Neural progenitor cell (in vitro differentiated cells): ENCODE measurements at regions not wholly inside any gene's neighbourhood (a gene's known extent, or its start where the extent isn't known, plus 50 kb on each side); places are given as distances from the start of the nearest gene placed in this dataset.

Source experiments
- DNase-seq: peaks from one replicate; pipeline ENCODE4 v3.0.0-alpha.2; 2016; ENCODE audit warnings: low spot score
- H2AFZ ChIP-seq: fragments of 200-600 bp; sonication (generic); replicated peaks from 2 replicates; pipeline ENCODE4 v1.6.1; 2016; ENCODE audit warnings: antibody characterized with exemption
- H3F3A ChIP-seq: fragments of 200-600 bp; sonication (generic); 2 replicates; pipeline ENCODE4 v1.6.1; 2016; ENCODE audit warnings: antibody characterized with exemption, low read depth
- H3K27ac ChIP-seq: fragments of 200-600 bp; sonication (generic); 2 replicates; pipeline ENCODE4 v1.5.1; 2016; ENCODE audit warnings: mild to moderate bottlenecking
- H3K27me3 ChIP-seq: fragments of 200-600 bp; sonication (generic); 2 replicates; pipeline ENCODE4 v1.6.1; 2016; ENCODE audit warnings: mild to moderate bottlenecking, moderate library complexity
- H3K36me3 ChIP-seq: fragments of 200-600 bp; sonication (generic); 2 replicates; pipeline ENCODE4 v1.5.1; 2016
- H3K4me1 ChIP-seq: fragments of 200-600 bp; sonication (generic); 2 replicates; pipeline ENCODE4 v1.6.1; 2016; ENCODE audit warnings: mixed run types
- H3K4me2 ChIP-seq: fragments of 200-600 bp; sonication (generic); 2 replicates; pipeline ENCODE4 v1.6.1; 2016
- H3K4me3 ChIP-seq: fragments of 200-600 bp; sonication (generic); 2 replicates; pipeline ENCODE4 v1.5.1; 2016
- H3K79me2 ChIP-seq: fragments of 200-600 bp; sonication (generic); 2 replicates; pipeline ENCODE4 v1.6.1; 2016; ENCODE audit warnings: low read depth
- H3K9ac ChIP-seq: fragments of 200-600 bp; sonication (generic); 2 replicates; pipeline ENCODE4 v1.6.1; 2016
- H3K9me3 ChIP-seq: fragments of 200-600 bp; sonication (generic); 2 replicates; pipeline ENCODE4 v1.5.1; 2016; ENCODE audit warnings: low read depth
- H4K20me1 ChIP-seq: fragments of 200-600 bp; sonication (generic); 2 replicates; pipeline ENCODE4 v1.6.1; 2016; ENCODE audit warnings: low read depth
- H3K27ac Mint-ChIP-seq: 3 replicates; pipeline ENCODE4 v1.8.0; 2021; ENCODE audit warnings: mixed read lengths
- H3K27me3 Mint-ChIP-seq: 2 replicates; pipeline ENCODE4 v1.8.0; 2022; ENCODE audit warnings: low read depth, mild to moderate bottlenecking, inconsistent platforms, moderate library complexity, mixed read lengths; ENCODE audit not compliant: insufficient read depth
- H3K36me3 Mint-ChIP-seq: 3 replicates; pipeline ENCODE4 v1.8.0; 2021; ENCODE audit warnings: mixed read lengths
- H3K4me1 Mint-ChIP-seq: 3 replicates; pipeline ENCODE4 v1.8.0; 2021; ENCODE audit warnings: mixed read lengths
- H3K4me3 Mint-ChIP-seq: 3 replicates; pipeline ENCODE4 v1.8.0; 2021; ENCODE audit warnings: mild to moderate bottlenecking, moderate library complexity, mixed read lengths
- H3K9me3 Mint-ChIP-seq: 3 replicates; pipeline ENCODE4 v1.8.0; 2020; ENCODE audit warnings: mixed read lengths
- EZH2 ChIP-seq: fragments of 200-600 bp; sonication (generic); IDR thresholded peaks from 2 replicates; pipeline ENCODE4 v1.6.1; 2017; ENCODE audit warnings: antibody characterized with exemption, mild to moderate bottlenecking, moderate library complexity
- EZH2phosphoT487 ChIP-seq: fragments of 200-600 bp; sonication (generic); IDR thresholded peaks from 2 replicates; pipeline ENCODE4 v1.6.1; 2017; ENCODE audit warnings: antibody characterized with exemption
- TF ChIP-seq, protein P1 (sequence below): fragments of 200-600 bp; sonication (generic); IDR thresholded peaks from 2 replicates; pipeline ENCODE4 v1.5.1; 2017; ENCODE audit warnings: antibody characterized with exemption, mild to moderate bottlenecking

DNA sequence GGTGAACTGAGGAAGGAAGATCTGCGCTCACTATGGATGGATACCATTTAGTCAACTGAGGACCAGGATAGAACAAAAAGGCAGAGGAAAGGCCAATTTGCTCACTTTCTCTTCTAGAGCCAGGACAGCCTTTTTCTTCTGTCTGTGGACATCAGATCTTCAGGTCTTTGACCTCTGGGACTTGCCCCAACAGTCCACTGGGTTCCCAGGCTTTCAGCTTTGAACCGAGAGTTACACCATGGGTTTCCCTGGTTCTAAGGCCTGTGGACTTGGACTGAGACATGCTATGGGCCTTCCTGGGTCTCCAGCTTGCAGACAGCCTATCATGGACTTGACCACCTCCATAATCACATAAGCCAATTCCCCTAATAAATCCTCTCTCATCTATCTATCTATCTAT is 232.0 kb downstream of the IPO8 start:
- no peaks in the 10 kb centered on the region for H3K36me3 ChIP-seq
- DNase-seq: no peak
- H3K9ac ChIP-seq: no peak overlapping the region
- H3K27me3 Mint-ChIP-seq: no peaks in the 10 kb centered on the region
- H3K4me3 ChIP-seq: no peak overlapping the region
- no peaks in the 10 kb centered on the region for H3K9me3 ChIP-seq
- H2AFZ ChIP-seq: no peak overlapping the region
- no peaks in the 10 kb centered on the region for H3K27me3 ChIP-seq
- no peaks in the 10 kb centered on the region for H3K36me3 Mint-ChIP-seq
- no peak overlapping the region for H3K4me3 Mint-ChIP-seq
- H3K27ac ChIP-seq: no peak overlapping the region
- H3K79me2 ChIP-seq: no peaks in the 10 kb centered on the region
- H3K4me1 ChIP-seq: peaks cover 10% of the 10 kb centered on the region
- H3K4me2 ChIP-seq: no peak overlapping the region
- H3K4me1 Mint-ChIP-seq: peaks cover 8% of the 10 kb centered on the region
- no peaks in the 10 kb centered on the region for H3F3A ChIP-seq
- TF ChIP-seq, protein P1, sequence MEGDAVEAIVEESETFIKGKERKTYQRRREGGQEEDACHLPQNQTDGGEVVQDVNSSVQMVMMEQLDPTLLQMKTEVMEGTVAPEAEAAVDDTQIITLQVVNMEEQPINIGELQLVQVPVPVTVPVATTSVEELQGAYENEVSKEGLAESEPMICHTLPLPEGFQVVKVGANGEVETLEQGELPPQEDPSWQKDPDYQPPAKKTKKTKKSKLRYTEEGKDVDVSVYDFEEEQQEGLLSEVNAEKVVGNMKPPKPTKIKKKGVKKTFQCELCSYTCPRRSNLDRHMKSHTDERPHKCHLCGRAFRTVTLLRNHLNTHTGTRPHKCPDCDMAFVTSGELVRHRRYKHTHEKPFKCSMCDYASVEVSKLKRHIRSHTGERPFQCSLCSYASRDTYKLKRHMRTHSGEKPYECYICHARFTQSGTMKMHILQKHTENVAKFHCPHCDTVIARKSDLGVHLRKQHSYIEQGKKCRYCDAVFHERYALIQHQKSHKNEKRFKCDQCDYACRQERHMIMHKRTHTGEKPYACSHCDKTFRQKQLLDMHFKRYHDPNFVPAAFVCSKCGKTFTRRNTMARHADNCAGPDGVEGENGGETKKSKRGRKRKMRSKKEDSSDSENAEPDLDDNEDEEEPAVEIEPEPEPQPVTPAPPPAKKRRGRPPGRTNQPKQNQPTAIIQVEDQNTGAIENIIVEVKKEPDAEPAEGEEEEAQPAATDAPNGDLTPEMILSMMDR: no peak
- no peak for TF ChIP-seq EZH2
- no peak for TF ChIP-seq EZH2phosphoT487
- peaks cover under 1% of the 10 kb centered on the region for H3K9me3 Mint-ChIP-seq
- H4K20me1 ChIP-seq: no peaks in the 10 kb centered on the region
- no peak overlapping the region for H3K27ac Mint-ChIP-seq

DNA sequence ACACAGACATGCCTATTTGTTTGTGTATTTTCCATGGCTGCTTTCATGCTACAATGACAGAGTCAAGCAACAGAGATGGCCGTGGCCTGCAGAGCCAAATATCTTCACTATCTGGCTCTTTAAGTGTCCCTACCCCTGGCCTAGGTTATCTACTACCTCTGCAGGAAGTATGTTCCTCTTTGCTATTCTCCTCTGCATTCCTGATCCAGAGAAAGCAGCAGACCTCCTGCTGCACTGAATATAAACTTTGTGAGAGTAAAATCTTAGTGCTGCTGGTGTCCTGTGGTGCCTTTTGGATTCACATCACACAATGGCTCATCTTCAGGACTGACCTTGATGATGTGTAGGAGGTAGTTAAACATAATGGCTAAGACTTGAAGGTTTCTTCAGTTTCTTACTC is 233.4 kb downstream of the IPO8 start:
- Histone ChIP-seq H3K79me2 (no peaks in the 10 kb centered on the region), H4K20me1 (no peaks in the 10 kb centered on the region)
- no peak overlapping the region for H3K4me3 Mint-ChIP-seq

DNA sequence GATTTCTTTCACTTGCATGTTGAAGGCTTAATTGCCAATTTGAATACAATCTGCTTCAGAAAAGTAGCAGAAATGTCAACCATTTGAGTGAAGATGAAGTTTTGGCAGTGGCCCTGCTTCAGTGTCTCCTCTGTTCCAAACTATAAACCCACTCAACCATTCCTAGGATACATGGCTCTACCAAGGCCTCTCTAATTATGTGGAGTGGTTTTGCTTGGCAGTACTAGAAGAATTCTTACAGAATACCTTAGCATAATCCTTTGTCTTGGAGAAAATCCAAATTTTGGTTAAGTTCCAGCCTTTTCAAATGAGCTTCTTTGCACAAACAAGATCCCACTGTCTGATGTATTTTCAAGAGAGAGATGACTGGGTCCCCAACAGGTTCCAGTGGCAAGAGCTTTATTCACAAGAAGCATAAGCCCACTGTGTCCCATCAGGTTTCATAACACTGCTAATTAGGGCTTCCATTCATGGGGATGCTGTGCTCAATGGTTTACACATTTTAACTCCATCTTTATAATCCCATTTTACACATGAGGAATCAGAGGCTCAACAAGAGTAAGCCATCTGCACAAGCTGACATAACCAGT is 234.5 kb downstream of the IPO8 start:
- Histone ChIP-seq H4K20me1 (no peaks in the 10 kb centered on the region), H3F3A (no peaks in the 10 kb centered on the region), H3K4me3 (no peak overlapping the region), H3K27me3 (no peaks in the 10 kb centered on the region), H3K9me3 (no peaks in the 10 kb centered on the region), H3K4me2 (no peak overlapping the region), H2AFZ (no peak overlapping the region), H3K36me3 (no peaks in the 10 kb centered on the region), H3K4me1 (peaks cover 10% of the 10 kb centered on the region), H3K79me2 (no peaks in the 10 kb centered on the region), H3K27ac (no peak overlapping the region), H3K9ac (no peak overlapping the region)
- H3K4me3 Mint-ChIP-seq: no peak overlapping the region
- H3K4me1 Mint-ChIP-seq: peaks cover 8% of the 10 kb centered on the region
- H3K36me3 Mint-ChIP-seq: no peaks in the 10 kb centered on the region
- peak; percentile 17 for DNase-seq
- peak overlapping the region; percentile 36 for H3K27ac Mint-ChIP-seq
- H3K27me3 Mint-ChIP-seq: no peaks in the 10 kb centered on the region
- TF ChIP-seq, protein P1: no peak
- TF ChIP-seq EZH2phosphoT487 (no peak), EZH2 (no peak)
- peaks cover 2% of the 10 kb centered on the region for H3K9me3 Mint-ChIP-seq

More for the DNA sequence above, 233.4 kb downstream of the IPO8 start:
- H3K4me1 ChIP-seq: peaks cover 10% of the 10 kb centered on the region
- no peaks in the 10 kb centered on the region for H3K9me3 ChIP-seq
- no peak overlapping the region for H3K27ac ChIP-seq
- peaks cover 8% of the 10 kb centered on the region for H3K4me1 Mint-ChIP-seq
- no peaks in the 10 kb centered on the region for H3K27me3 Mint-ChIP-seq
- H2AFZ ChIP-seq: no peak overlapping the region
- no peak overlapping the region for H3K27ac Mint-ChIP-seq
- no peak overlapping the region for H3K9ac ChIP-seq
- no peak overlapping the region for H3K4me3 ChIP-seq
- no peak overlapping the region for H3K4me2 ChIP-seq
- H3K9me3 Mint-ChIP-seq: peaks cover 2% of the 10 kb centered on the region
- H3K27me3 ChIP-seq: no peaks in the 10 kb centered on the region
- TF ChIP-seq EZH2phosphoT487 (no peak), EZH2 (no peak)
- TF ChIP-seq, protein P1: no peak
- H3K36me3 ChIP-seq: no peaks in the 10 kb centered on the region
- no peaks in the 10 kb centered on the region for H3F3A ChIP-seq
- DNase-seq: no peak
- H3K36me3 Mint-ChIP-seq: no peaks in the 10 kb centered on the region
